ENCODE measurements at regions not wholly inside any gene's neighbourhood (a gene's known extent, or its start where the extent isn't known, plus 50 kb on each side); places are given as distances from the start of the nearest gene placed in this dataset.

- TF ChIP-seq HMGXB4 (CRISPR knock-in tag; IDR thresholded peaks at IDR 0.05; ENCODE audit: borderline replicate concordance) (no peak), USF2 (IDR thresholded peaks at IDR 0.05) (no peak), POLR2A (IDR thresholded peaks at IDR 0.05; ENCODE audit: low read length) (no peak), MYC (IDR thresholded peaks at IDR 0.05; ENCODE audit: borderline replicate concordance, low read length) (no peak), CTCF (IDR thresholded peaks at IDR 0.05) (no peak), CHD4 (IDR thresholded peaks at IDR 0.05; ENCODE audit: borderline replicate concordance) (no peak)
These were observed 98.9 kb downstream of the HDGFL1 start for GRCh38 chr6:22668307-22668706.

All from A549 (cell line).